IMR-90 (cell line): ENCODE measurements at regions not wholly inside any gene's neighbourhood (a gene's known extent, or its start where the extent isn't known, plus 50 kb on each side); places are given as distances from the start of the nearest gene placed in this dataset.

ENCODE experiments used
- ATAC-seq: fragments of 200-7000 bp; cut with Tn5 transposase; 2 replicates; pipeline ENCODE4 v1.9.1; 2020; ENCODE audit warnings: low read depth, mild to moderate bottlenecking, moderate library complexity
- BruUV-seq: library from RNA; stranded (reverse); fragments of 400-500 nt; replicated peaks from 2 replicates; lab custom pipeline; 2021; lab: Mats Ljungman, UMichigan
- CTCF ChIA-PET: fragments of 300-600 bp; formaldehyde crosslinking; extraction: SDS; loops from one replicate; lab custom pipeline; 2021; ENCODE audit warnings: antibody characterized with exemption; lab: Yijun Ruan, JAX
- POLR2A ChIA-PET: fragments of 300-600 bp; sonication (Branson Sonifier 250); formaldehyde crosslinking; loops from one replicate; lab custom pipeline; 2022; ENCODE audit warnings: antibody characterized with exemption; ENCODE audit not compliant: unreplicated experiment; lab: Charles Lee
- DNase-seq: peaks from one replicate; pipeline ENCODE4 v3.0.0; 2013
- H2AFZ ChIP-seq: replicated peaks from 2 replicates; pipeline ENCODE3; 2013; ENCODE audit warnings: low read length, mild to moderate bottlenecking; ENCODE audit not compliant: poor library complexity
- H2AK5ac ChIP-seq: 2 replicates; pipeline ENCODE4 v1.6.1; 2013; ENCODE audit warnings: low read depth, low read length, inconsistent platforms
- H2AK9ac ChIP-seq: replicated peaks from 2 replicates; pipeline ENCODE3; 2013; ENCODE audit warnings: mild to moderate bottlenecking, low read depth, low read length, moderate library complexity; ENCODE audit not compliant: poor library complexity
- H2BK120ac ChIP-seq: 2 replicates; pipeline ENCODE4 v1.6.1; 2013; ENCODE audit warnings: low read depth, low read length, inconsistent platforms
- H2BK15ac ChIP-seq: 3 replicates; pipeline ENCODE4 v1.6.1; 2013; ENCODE audit warnings: low read depth, low read length, inconsistent platforms
- H2BK20ac ChIP-seq: 2 replicates; pipeline ENCODE4 v1.6.1; 2013; ENCODE audit warnings: low read depth, mild to moderate bottlenecking, inconsistent platforms, low read length, moderate library complexity
- H2BK5ac ChIP-seq: 2 replicates; pipeline ENCODE4 v1.6.1; 2013; ENCODE audit warnings: mild to moderate bottlenecking, low read depth, low read length, inconsistent platforms; ENCODE audit not compliant: poor library complexity, severe bottlenecking
- H3K14ac ChIP-seq: replicated peaks from 2 replicates; pipeline ENCODE4 v1.6.1; 2013; ENCODE audit warnings: low read depth, low read length, inconsistent platforms
- H3K18ac ChIP-seq: 2 replicates; pipeline ENCODE4 v1.6.1; 2013; ENCODE audit warnings: low read depth, low read length, control low read depth
- H3K23ac ChIP-seq: 2 replicates; pipeline ENCODE4 v1.6.1; 2013; ENCODE audit warnings: low read depth, low read length, inconsistent platforms
- H3K27ac ChIP-seq: 2 replicates; pipeline ENCODE4 v1.5.1; 2013; ENCODE audit warnings: mild to moderate bottlenecking, control low read depth, low read length; ENCODE audit not compliant: insufficient read depth
- H3K27me3 ChIP-seq: 2 replicates; pipeline ENCODE4 v1.6.1; 2013; ENCODE audit warnings: low read length; ENCODE audit not compliant: control insufficient read depth, insufficient read depth
- H3K36me3 ChIP-seq: 2 replicates; pipeline ENCODE4 v1.6.1; 2013; ENCODE audit warnings: low read length, mixed read lengths; ENCODE audit not compliant: control insufficient read depth, insufficient read depth
- H3K4ac ChIP-seq: 2 replicates; pipeline ENCODE4 v1.6.1; 2013; ENCODE audit warnings: low read depth, low read length, inconsistent platforms
- H3K4me1 ChIP-seq: 2 replicates; pipeline ENCODE4 v1.6.1; 2013; ENCODE audit warnings: low read length, mixed read lengths; ENCODE audit not compliant: control insufficient read depth, insufficient read depth
- H3K4me2 ChIP-seq: 2 replicates; pipeline ENCODE4 v1.6.1; 2013; ENCODE audit warnings: low read depth, mild to moderate bottlenecking, control low read depth, low read length, moderate library complexity
- H3K4me3 ChIP-seq: 2 replicates; pipeline ENCODE4 v1.5.1; 2013; ENCODE audit warnings: low read depth, mild to moderate bottlenecking, control low read depth, low read length, moderate library complexity; ENCODE audit not compliant: insufficient read depth
- H3K56ac ChIP-seq: 2 replicates; pipeline ENCODE4 v1.6.1; 2013; ENCODE audit warnings: low read length, inconsistent platforms; ENCODE audit not compliant: insufficient read depth; ENCODE audit errors: extremely low read depth
- H3K79me1 ChIP-seq, 2 experiments: 2 replicates each; pipeline ENCODE4 v1.6.1; 2013; ENCODE audit warnings: low read length in 2 of 2, inconsistent platforms in 1 of 2, low read depth in 1 of 2
- H3K9ac ChIP-seq: 2 replicates; pipeline ENCODE4 v1.6.1; 2013; ENCODE audit warnings: low read depth, low read length, control low read depth
- H3K9me1 ChIP-seq: 2 replicates; pipeline ENCODE4 v1.6.1; 2013; ENCODE audit warnings: low read length, inconsistent platforms; ENCODE audit not compliant: insufficient read depth
- H3K9me3 ChIP-seq: 2 replicates; pipeline ENCODE4 v1.6.1; 2013; ENCODE audit warnings: low read length; ENCODE audit not compliant: control insufficient read depth, insufficient read depth
- H4K20me1 ChIP-seq: 2 replicates; pipeline ENCODE4 v1.6.1; 2013; ENCODE audit warnings: low read length, inconsistent platforms; ENCODE audit not compliant: insufficient read depth
- H4K5ac ChIP-seq: 2 replicates; pipeline ENCODE4 v1.6.1; 2013; ENCODE audit warnings: mild to moderate bottlenecking, low read depth, low read length, control low read depth
- H4K8ac ChIP-seq, 2 experiments: 2 replicates each; pipeline ENCODE4 v1.6.1; 2013; ENCODE audit warnings: low read depth in 2 of 2, low read length in 2 of 2, control low read depth in 1 of 2, inconsistent platforms in 1 of 2
- H4K91ac ChIP-seq: 2 replicates; pipeline ENCODE4 v1.6.1; 2013; ENCODE audit warnings: low read depth, low read length, inconsistent platforms; ENCODE audit not compliant: insufficient read depth
- BHLHE40 ChIP-seq: fragments of 150-350 bp; IDR thresholded peaks from 2 replicates; pipeline ENCODE4 v1.6.1; 2016; ENCODE audit warnings: mild to moderate bottlenecking, low read depth, low read length
- CEBPB ChIP-seq: IDR thresholded peaks from 2 replicates; pipeline ENCODE4 v1.6.1; 2012; ENCODE audit warnings: low read depth, low read length, improper control_type of control experiment
- MAFK ChIP-seq: IDR thresholded peaks from 2 replicates; pipeline ENCODE4 v1.6.1; 2012; ENCODE audit warnings: low read depth, low read length, improper control_type of control experiment
- MAZ ChIP-seq: IDR thresholded peaks from 2 replicates; pipeline ENCODE4 v1.6.1; 2012; ENCODE audit warnings: low read depth, mild to moderate bottlenecking, low read length, improper control_type of control experiment, moderate library complexity, borderline replicate concordance
- MXI1 ChIP-seq: IDR thresholded peaks from 2 replicates; pipeline ENCODE4 v1.6.1; 2012; ENCODE audit warnings: low read depth, mild to moderate bottlenecking, low read length, moderate library complexity, borderline replicate concordance
- RAD21 ChIP-seq: IDR thresholded peaks from 2 replicates; pipeline ENCODE4 v1.6.1; 2012; ENCODE audit warnings: low read length, improper control_type of control experiment
- RCOR1 ChIP-seq: IDR thresholded peaks from 2 replicates; pipeline ENCODE4 v1.6.1; 2012; ENCODE audit warnings: mild to moderate bottlenecking, low read length, improper control_type of control experiment; ENCODE audit not compliant: insufficient replicate concordance
- SMC3 ChIP-seq: fragments of 150-350 bp; IDR thresholded peaks from 2 replicates; pipeline ENCODE4 v1.6.1; 2016; ENCODE audit warnings: low read depth, mild to moderate bottlenecking, antibody characterized with exemption, low read length, moderate library complexity
- WGBS, 2 experiments: methylation state at CpG; one replicate each; pipeline versions ENCODE4 v1.1.5 to v1.1.7; 2013; ENCODE audit warnings: missing lambda C conversion rate in 2 of 2; ENCODE audit not compliant: insufficient read length in 1 of 2; ENCODE audit errors: extremely low coverage in 2 of 2; 5-methylcytosine and 5-hydroxymethylcytosine counted together
- dilution Hi-C: fragments of 300-500 bp; cut with HindIII; formaldehyde crosslinking; loops from one replicate; pipeline ENCODE4 v1.14.3; 2018; ENCODE audit warnings: low sequenced_read_pairs; ENCODE audit not compliant: unreplicated experiment
- in situ Hi-C: fragments of 300-500 bp; cut with MboI; formaldehyde crosslinking; loops from 3 replicates; pipeline ENCODE4 v1.14.3; 2019; ENCODE audit warnings: low sequenced_read_pairs, inconsistent platforms, mixed read lengths
- intact Hi-C: fragments of 100-400 bp; cut with micrococcal nuclease; formaldehyde crosslinking; loops from 2 replicates; pipeline ENCODE4 v1.10.0; 2022
- TF ChIP-seq, protein P1 (sequence below): fragments of 150-350 bp; IDR thresholded peaks from 2 replicates; pipeline ENCODE4 v1.6.1; 2016; ENCODE audit warnings: low read depth, mild to moderate bottlenecking, low read length, moderate library complexity, borderline replicate concordance
- TF ChIP-seq, protein P2 (sequence below): conservative IDR thresholded peaks from 2 replicates; pipeline ENCODE4 v1.5.1; 2012; ENCODE audit warnings: mild to moderate bottlenecking, low read depth, low read length, improper control_type of control experiment

DNA sequence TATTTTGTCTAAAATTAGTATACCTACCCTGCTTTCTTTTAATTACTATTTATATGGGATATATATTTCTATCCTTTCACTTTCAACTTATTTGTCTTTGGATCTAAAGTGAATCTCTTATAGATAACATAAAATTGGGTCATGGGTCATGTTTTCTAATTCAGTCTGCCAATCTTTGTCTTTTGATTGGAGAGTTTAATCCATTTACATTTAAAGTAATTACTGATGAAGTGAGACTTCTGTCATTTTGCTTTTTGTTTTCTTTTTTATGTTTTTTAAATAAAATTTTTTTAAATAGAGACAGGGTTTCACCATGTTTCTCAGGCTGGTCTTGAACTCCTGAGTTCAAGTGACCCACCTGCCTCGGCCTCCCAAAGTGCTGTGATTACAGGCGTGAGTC is 50.5 kb upstream of the PRDM1 start:
- Histone ChIP-seq H2AFZ (no peak overlapping the region), H3K4ac (no peak overlapping the region), H4K91ac (no peak overlapping the region), H3K27ac (no peak overlapping the region), H3K79me1 (no peaks in the 10 kb centered on the region; a peak in 1 of 4 replicates), H3K14ac (no peak overlapping the region), H3K9ac (no peak overlapping the region), H3K9me1 (peaks cover 5% of the 10 kb centered on the region; the same call in 1 of the 2 replicates), H4K20me1 (no peaks in the 10 kb centered on the region), H3K27me3 (no peaks in the 10 kb centered on the region), H2AK5ac (no peak overlapping the region), H2AK9ac (no peak overlapping the region), H2BK120ac (peak overlapping the region; percentile 32; the same call in 1 of the 2 replicates), H3K4me2 (no peak overlapping the region), H3K18ac (no peak overlapping the region), H3K4me1 (no peaks in the 10 kb centered on the region; the same call in 1 of the 2 replicates), H3K9me3 (peaks cover 4% of the 10 kb centered on the region), H4K5ac (no peak overlapping the region), H2BK20ac (no peak overlapping the region), H4K8ac (no peak overlapping the region), H2BK15ac (no peak overlapping the region), H3K56ac (no peak overlapping the region), H3K36me3 (no peaks in the 10 kb centered on the region), H3K23ac (no peak overlapping the region), H2BK5ac (no peak overlapping the region), H3K4me3 (no peak overlapping the region)
- no peak for TF ChIP-seq MXI1
- no peak for TF ChIP-seq MAFK
- TF ChIP-seq, protein P1, sequence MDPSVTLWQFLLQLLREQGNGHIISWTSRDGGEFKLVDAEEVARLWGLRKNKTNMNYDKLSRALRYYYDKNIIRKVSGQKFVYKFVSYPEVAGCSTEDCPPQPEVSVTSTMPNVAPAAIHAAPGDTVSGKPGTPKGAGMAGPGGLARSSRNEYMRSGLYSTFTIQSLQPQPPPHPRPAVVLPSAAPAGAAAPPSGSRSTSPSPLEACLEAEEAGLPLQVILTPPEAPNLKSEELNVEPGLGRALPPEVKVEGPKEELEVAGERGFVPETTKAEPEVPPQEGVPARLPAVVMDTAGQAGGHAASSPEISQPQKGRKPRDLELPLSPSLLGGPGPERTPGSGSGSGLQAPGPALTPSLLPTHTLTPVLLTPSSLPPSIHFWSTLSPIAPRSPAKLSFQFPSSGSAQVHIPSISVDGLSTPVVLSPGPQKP, result no peak
- no peak for TF ChIP-seq MAZ
- TF ChIP-seq RAD21, result no peak
- TF ChIP-seq CEBPB, result no peak
- TF ChIP-seq RCOR1, result no peak
- TF ChIP-seq SMC3, result no peak
- TF ChIP-seq BHLHE40, result no peak
- TF ChIP-seq, protein P2, sequence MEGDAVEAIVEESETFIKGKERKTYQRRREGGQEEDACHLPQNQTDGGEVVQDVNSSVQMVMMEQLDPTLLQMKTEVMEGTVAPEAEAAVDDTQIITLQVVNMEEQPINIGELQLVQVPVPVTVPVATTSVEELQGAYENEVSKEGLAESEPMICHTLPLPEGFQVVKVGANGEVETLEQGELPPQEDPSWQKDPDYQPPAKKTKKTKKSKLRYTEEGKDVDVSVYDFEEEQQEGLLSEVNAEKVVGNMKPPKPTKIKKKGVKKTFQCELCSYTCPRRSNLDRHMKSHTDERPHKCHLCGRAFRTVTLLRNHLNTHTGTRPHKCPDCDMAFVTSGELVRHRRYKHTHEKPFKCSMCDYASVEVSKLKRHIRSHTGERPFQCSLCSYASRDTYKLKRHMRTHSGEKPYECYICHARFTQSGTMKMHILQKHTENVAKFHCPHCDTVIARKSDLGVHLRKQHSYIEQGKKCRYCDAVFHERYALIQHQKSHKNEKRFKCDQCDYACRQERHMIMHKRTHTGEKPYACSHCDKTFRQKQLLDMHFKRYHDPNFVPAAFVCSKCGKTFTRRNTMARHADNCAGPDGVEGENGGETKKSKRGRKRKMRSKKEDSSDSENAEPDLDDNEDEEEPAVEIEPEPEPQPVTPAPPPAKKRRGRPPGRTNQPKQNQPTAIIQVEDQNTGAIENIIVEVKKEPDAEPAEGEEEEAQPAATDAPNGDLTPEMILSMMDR, result no peak
- dilution Hi-C loops (no loop called here), intact Hi-C loops (loop anchor here (5.0 kb wide), 1 partner anchor 47 kb away; no protein-coding TSS in a partner anchor), in situ Hi-C loops (no loop called here)
- CTCF ChIA-PET, result no interaction called here
- DNase-seq, result no peak
- no peak for ATAC-seq
- POLR2A ChIA-PET, result no interaction called here
- BruUV-seq, result no TSS peak
- WGBS, 2 experiments, result no CpG with 5 or more reads among the region's 2 CpGs
